ENCODE measurements at regions not wholly inside any gene's neighbourhood (a gene's known extent, or its start where the extent isn't known, plus 50 kb on each side); places are given as distances from the start of the nearest gene placed in this dataset.
A peak's percentile ranks its signal among the peaks of the same experiment; 100 is the strongest.

- no peak for DNase-seq
Measured at GRCh38 chr6:144997996-144998395, 712.9 kb downstream of the UTRN start.

- DNase-seq, result no peak
Measured at GRCh38 chr6:144999127-144999526, 714.0 kb downstream of the UTRN start.

GRCh38 chr6:145003145-145003544 lies 718.0 kb downstream of the UTRN start:
- DNase-seq, result no peak

- DNase-seq, result no peak
Measured at GRCh38 chr6:145006914-145007313, 721.8 kb downstream of the UTRN start.

GRCh38 chr6:145008715-145009114 lies 723.6 kb downstream of the UTRN start:
- DNase-seq, result no peak

GRCh38 chr6:145009711-145010110 lies 724.6 kb downstream of the UTRN start:
- no peak for DNase-seq

GRCh38 chr6:145012039-145012662 lies 723.2 kb downstream of the EPM2A start:
- DNase-seq, result no peak

- peak; percentile 70 to 84 for DNase-seq
Measured at GRCh38 chr6:145015739-145016558, 719.4 kb downstream of the EPM2A start.

- no peak for DNase-seq
Measured at GRCh38 chr6:145017051-145017450, 718.3 kb downstream of the EPM2A start.

GRCh38 chr6:145017516-145017915 lies 717.8 kb downstream of the EPM2A start:
- DNase-seq, result no peak

GRCh38 chr6:145018027-145018426 lies 717.3 kb downstream of the EPM2A start:
- DNase-seq, result no peak

- no peak for DNase-seq
Measured at GRCh38 chr6:145020114-145020513, 715.2 kb downstream of the EPM2A start.

GRCh38 chr6:145020543-145020942 lies 714.8 kb downstream of the EPM2A start:
- DNase-seq, result no peak

- no peak for DNase-seq
Measured at GRCh38 chr6:145022199-145022796, 713.0 kb downstream of the EPM2A start.

GRCh38 chr6:145023116-145023726 lies 712.1 kb downstream of the EPM2A start:
- DNase-seq, result no peak

GRCh38 chr6:145025488-145025887 lies 709.8 kb downstream of the EPM2A start:
- DNase-seq, result no peak

- DNase-seq, result no peak
Measured at GRCh38 chr6:145026267-145026679, 709.0 kb downstream of the EPM2A start.

- DNase-seq, result peak in 1 of 2 donors; percentile 47
Measured at GRCh38 chr6:145028144-145028818, 707.0 kb downstream of the EPM2A start.

- no peak for DNase-seq
Measured at GRCh38 chr6:145031001-145031400, 704.3 kb downstream of the EPM2A start.

GRCh38 chr6:145031962-145032361 lies 703.4 kb downstream of the EPM2A start:
- no peak for DNase-seq

- no peak for DNase-seq
Measured at GRCh38 chr6:145032562-145033145, 702.7 kb downstream of the EPM2A start.

GRCh38 chr6:145034664-145035063 lies 700.7 kb downstream of the EPM2A start:
- no peak for DNase-seq

GRCh38 chr6:145036236-145036635 lies 699.1 kb downstream of the EPM2A start:
- DNase-seq, result no peak

Data from inflammatory macrophage treated with lipopolysaccharide for 1 hour (primary cell).